Stimulated activated CD8-positive, alpha-beta memory T cell treated with anti-CD3 and anti-CD28 coated beads, Interleukin-15, amount 100 ng/mL, for 1 hour (primary cell): ENCODE measurements at regions not wholly inside any gene's neighbourhood (a gene's known extent, or its start where the extent isn't known, plus 50 kb on each side); places are given as distances from the start of the nearest gene placed in this dataset.
"Not testable (repeated sequence)": the region's sequence is repeated elsewhere in the genome, so short reads cannot be mapped to it uniquely, and the experiment has no call there.

Experiments used
- DNase-seq: peaks from one replicate; pipeline ENCODE4 v3.0.0-alpha.2; 2020; ENCODE audit warnings: low read depth

DNA sequence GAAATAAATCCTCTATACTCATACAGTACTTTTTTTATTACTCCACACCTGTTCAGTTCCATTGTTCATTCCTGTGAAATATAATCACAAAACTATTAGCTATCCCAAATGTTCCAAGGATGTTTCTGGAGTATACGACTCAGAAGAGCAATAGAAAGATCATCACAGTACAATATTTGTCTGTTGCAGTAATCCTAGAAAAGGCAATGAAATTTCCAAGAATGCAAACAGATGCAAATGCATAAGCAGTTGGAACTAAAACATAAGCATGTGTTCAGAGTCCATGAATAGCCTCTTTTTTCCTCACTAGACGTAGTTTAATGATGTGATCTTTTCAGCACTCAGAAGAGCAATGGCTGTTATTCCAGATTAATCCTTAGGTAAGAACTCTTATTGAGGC is 55.2 kb downstream of the RTL3 start:
- DNase-seq = no peak

DNA sequence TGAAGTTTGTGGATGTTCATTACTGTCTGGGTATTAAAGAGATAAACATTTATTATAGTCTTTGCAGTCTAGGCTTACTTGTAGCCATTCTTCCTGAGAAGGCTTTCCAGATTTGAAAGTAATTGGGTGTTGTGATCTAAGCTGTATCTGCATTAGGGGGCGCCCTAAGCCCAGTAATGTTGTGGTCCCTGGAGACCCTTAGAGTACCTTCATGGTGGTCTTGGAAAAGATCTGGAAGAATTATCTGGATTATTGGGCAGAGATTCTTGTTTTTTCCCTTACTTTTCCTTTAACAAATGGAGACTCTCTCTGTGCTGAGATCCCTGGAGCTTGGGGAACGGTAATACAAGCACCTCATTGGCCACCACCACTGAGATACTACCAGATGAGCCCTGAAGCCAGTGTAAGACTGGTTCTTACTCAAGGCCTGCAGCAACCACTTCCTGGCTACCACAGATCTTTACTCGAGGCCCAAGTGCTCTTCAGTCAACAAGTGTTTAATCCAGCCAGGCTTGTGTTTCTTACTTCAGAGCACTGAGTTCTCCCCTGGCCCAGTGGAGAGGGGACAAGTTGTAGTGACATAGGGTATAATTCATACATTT is 63.1 kb downstream of the RTL3 start:
- no peak for DNase-seq

DNA sequence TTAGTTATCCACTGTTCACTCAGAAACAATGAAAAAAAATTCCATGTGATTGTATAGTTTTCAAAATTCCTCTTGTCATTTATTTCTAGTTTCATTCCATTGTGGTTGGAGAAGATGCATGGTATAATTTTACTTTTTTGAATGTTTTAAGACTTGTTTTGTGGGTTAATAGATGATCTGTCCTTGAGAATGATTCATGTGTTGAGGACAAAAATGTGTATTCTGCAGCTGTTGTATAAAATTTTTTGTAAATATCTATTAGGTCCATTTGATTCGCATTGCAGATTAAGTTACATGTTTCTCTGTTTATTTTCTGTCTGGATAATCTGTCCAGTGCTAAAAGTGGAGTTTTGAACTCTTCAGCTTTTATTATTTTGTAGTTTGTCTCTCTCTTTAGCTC is 65.4 kb downstream of the RTL3 start:
- no peak for DNase-seq

DNA sequence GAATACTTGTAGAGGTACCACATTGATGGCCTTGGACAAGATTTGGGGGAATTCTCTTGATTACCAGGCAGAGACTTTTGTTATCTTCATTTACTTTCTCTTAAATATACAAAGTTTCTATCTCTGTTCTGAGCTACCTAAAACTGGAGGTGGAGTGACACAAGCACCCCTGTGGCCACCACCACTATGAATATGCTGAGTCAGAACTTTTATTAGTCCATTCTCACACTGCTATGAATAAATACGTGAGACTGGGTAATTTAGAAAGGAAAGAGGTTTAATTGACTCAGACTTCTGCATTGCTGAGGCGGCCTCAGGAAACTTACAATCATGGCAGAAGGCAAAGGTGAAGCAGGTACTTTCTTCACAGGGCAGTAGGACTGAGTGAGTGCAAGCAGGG is 67.1 kb downstream of the RTL3 start:
- no peak for DNase-seq

DNA sequence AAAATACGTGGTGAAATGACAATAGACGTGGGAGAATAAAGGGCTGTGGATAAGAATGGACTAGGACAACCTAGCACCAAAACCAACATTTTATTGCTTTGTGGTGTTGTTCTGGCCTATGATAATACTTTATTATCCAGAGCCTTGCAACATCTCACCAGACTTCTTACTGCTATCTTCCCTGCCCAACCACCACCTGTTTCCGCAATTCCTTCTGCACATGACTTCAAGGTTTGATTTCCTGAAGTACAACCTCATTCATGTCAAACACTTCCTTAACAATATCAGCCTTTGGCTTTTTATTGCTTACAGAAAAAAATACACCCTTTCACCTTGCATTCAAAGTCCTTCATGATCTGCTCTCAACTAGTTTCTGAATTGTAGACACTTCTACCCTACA is 84.8 kb downstream of the RTL3 start:
- no peak for DNase-seq

DNA sequence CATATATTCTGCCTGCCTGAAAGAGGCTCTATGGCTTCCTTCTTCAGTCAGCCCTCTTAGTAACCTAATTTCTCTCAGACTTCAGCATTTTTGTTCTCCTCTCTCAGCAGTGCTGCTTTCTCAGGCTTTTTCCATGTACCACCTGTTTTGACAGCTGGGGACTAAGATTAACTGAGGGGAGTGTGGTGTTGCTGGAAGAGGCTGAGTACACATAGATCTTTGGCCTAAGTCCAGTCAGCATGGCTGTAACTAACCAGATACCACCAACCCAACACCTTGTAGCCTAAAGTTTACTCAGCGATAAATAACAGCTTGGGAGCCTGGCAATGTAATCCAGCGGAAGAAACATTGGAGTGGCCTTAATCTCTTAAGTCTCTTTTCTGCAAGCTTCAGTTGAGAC is 85.5 kb downstream of the RTL3 start:
- DNase-seq = no peak

DNA sequence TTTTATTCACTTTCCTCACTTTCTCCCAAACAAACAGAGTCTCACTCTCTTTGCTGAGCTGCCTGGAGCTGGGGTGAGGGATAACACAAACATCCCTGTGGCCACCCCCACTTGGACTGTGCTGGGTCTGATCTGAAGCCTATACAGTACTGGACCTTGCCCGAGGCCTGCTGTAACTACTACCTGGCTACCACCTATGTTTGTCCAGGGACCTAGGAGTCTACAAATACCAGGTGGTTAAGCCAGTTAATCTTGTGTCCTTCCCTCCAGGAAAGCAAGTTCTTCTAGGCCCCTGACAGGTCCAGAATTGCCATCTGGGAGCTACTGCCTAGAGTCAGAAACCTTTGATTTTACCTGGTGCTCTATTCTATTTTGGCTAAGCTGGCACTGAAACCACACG is 87.3 kb downstream of the RTL3 start:
- DNase-seq = no peak

DNA sequence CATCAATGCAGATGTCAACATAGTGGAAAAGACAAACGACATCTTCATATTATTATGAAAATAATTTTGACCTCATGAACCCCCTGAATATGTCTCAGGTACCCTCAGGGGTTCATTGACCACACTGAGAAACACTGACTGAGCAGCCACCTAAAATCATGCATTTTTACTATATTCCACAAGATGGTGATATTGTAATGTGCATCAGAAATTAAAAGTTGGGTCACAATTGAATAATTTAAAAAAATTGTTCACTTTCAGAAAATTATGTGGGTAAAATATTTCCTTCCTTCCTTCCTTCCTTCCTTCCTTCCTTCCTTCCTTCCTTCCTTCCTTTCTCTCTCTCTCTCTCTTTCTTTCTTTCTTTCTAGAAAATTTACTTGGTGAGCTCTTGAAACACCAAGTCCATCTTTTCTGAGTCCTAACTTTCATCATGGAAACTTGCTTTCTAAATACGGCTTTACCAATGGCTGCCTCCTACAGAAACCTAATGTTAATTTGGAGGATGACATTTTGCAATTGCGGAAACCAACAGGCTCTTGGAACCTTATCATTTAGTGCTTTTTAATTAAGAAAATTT is 103.6 kb downstream of the RTL3 start:
- DNase-seq = no peak

DNA sequence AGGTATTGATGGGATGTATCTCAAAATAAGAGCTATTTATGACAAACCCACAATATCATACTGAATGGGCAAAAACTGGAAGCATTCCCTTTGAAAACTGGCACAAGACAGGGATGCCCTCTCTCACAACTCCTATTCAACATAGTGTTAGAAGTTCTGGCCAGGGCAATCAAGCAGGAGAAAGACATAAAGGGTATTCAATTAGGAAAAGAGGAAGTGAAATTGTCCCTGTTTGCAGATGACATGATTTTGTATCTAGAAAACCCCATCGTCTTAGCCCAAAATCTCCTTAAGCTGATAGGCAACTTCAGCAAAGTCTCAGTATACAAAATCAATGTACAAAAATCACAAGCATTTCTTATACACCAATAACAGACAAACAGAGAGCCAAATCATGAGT is 106.5 kb downstream of the RTL3 start:
- DNase-seq = not testable (repeated sequence)

DNA sequence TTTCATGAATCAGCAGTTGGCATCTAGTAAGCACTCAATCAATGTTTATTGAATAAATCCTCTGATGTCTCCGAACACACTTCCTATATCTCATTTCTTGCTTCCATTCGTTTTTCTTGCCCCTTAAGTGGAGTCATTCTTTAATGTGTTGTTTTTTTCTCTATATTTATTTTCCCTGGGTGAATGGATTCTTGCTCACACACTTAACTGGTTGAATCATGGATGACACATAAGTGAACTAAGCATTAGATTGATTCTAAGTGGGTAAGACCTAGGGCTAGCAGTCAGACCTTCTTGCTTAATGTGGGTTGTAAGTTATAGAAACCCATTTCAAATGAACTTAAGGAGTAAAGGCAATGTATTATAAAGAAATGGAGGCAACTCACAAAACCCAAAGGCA is 111.1 kb downstream of the RTL3 start:
- DNase-seq = no peak

DNA sequence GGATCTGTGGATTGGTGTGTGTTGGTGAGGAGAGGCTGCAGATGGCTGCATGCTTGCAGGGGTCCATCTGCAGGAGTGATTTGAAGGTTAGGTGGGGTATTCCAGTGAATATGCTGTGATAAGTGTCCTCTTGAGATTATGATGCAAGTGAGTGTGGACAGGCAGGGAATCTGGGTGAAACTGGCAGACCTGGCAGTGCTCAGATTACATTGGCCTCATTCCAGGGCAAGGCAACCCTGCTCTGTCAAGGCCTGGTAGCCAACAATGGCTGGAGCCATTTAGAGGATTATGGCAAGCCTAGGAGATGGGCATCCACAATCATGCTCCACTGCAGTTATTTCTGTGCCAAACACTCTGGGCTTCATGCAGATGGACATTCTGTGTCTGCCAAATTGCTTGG is 113.9 kb downstream of the RTL3 start:
- no peak for DNase-seq

DNA sequence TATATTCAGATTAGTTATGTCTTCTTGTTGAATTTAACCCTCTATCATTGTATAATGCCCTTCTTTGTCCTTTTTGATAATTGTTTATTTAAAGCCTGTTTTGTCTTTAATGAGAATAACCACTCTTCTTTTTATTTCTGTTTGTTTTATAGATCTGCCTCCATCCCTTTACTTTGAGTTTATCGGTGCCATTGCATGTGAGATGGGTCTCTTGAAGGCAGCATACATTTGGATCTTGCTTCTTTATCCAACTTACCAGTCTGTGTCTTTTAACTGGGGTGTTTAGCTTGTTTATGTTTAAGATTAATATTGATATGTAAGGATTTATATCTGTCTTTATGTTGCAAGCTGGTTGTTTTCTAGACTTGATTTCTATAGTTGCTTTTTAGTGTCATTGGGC is 115.8 kb downstream of the RTL3 start:
- DNase-seq = no peak

DNA sequence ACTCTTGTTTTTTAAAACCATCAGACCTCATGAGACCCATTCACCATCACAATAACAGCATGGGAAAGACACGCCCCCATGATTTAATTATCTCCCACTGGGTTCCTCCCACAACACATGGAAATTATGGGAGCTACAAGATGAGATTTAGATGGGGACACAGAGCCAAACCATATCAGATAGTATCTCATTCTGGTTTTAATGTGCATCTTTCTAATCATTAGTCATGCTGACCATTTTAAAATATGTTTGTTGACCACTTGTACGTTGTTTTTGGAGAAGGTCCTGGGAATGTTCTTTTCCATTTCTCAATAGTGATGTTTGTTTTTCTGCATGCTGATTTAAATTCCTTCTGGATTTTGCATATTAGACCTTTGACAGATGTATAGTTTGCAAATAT is 119.0 kb downstream of the RTL3 start:
- DNase-seq = no peak

DNA sequence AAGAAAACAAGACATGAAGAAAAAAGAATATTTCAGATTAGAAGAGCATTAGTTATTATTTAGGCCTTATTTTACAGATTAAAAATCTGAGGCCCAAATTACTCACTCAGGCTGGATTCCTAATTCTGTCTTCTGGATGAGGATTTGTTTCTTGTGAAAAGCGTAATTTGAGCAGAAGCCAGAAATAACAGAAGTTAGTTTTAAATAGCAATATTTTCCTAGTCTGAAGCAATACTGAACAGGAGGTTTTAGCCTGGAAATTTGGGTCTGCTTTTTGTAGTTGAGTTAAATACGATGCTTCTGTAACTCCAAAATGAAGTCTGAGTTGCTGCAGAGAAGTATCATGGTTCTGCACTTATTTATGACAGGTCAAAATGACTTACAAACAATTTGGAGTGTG is 124.9 kb downstream of the RTL3 start:
- DNase-seq = no peak

DNA sequence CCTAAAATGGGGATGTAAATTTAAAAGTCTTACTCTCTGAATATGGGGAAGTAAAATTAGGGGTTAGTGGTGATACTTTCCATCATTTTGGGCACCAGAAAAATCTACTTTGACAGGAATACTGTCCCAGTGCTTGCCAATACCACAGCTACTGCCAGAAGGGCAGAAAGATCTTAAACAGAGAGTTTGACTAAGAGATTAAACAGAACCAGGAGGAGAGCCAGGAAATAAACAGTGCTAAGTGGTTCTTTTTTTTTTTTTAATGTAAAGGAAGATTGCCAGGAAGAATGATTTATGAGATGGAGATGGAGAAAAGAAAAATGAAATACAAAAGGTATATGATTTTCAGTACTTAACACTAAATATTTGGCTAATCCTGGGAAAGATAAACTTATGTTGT is 126.8 kb downstream of the RTL3 start:
- no peak for DNase-seq

DNA sequence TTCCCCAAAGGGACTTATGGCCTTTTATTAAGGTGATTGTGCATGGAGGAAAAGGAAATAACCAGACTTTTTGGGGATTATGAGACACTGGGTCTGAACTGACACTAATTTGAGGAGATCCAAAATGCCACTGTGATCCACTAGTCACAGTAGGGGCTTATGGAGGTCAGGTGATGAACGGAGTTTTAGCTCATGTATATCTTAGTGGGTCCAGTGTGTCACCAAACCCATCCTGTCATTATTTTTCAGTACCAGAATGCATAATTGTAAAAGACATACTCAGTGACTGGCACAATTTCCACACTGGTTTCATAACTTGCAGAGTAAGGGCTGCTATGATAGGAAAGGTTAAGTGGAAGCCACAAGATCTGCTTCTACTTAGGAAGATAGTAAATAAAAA is 131.3 kb downstream of the RTL3 start:
- DNase-seq = no peak

DNA sequence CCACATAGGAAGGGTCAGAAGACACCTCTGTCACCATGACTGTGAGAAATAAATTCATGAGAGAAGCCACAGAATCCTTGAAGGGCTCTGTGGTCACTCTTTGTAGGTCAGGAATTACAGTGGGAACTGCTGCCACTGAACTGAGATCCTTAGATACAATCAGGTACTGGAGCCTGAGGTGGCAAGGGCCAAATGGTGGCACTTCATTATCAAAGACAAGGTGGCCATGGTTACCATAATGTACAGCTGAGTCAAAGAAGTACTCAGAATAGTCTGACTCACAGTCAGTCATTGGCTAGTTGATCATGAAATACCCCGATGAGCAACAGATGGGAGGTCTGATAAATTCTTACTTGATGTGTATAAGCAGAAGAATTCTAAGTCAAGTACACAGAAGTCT is 131.9 kb downstream of the RTL3 start:
- no peak for DNase-seq

DNA sequence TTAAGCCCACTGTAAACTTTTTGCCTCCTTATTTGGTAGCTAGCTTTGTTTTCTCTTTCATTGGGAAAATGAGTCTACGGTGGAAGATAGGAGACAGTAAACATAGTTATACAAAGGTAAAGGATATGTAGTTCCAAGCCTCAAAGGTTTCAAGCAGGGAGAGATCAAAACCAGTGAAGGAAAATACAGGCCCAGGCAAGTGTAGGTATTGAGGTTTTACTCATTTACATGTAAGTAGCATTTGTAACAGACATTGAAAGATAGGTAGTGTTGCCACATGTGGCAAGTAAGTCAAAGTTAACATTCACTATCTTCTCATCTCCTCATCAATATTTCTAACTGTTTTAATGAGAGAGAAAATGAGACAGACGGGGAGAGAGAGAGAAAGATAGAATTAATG is 136.5 kb downstream of the RTL3 start:
- DNase-seq = no peak

DNA sequence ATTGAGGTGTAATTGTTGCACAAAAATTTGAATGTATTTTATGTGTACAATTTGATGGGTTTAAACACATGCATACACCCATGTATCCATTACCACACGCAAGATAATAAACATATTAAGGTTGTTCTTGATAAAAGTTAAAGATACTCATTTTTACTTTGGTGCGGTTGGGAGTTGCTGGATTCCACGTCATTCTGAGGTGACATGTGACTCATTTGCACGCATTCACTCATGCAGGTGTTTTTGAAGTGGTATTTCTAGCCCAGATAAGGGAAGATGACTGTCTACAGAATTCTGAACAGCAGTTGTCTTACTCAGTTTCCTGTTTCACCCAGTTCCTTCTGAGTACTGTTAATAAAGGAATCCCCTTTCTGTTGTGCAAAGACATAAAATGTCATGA is 142.0 kb downstream of the RTL3 start:
- peak; percentile 21 for DNase-seq

DNA sequence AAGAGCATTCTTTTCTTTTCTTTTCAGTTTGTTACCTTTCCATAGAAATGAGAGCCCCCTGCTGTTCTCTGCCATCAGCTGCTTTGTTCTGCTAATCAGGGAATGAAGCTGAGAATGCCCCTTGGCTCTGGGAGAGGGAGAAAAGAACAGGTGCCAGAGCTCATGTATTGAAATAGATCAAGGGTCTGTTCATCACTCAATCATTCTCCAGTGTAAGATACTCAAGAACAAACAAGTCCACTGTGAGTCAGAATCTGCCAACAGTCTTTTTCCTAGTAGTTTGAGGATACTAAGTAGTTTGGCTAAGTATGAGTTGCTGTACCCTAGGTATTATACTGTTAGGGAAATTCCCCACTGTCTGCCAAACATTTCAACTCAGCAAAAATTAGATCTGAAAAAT is 144.3 kb downstream of the RTL3 start:
- DNase-seq = no peak

DNA sequence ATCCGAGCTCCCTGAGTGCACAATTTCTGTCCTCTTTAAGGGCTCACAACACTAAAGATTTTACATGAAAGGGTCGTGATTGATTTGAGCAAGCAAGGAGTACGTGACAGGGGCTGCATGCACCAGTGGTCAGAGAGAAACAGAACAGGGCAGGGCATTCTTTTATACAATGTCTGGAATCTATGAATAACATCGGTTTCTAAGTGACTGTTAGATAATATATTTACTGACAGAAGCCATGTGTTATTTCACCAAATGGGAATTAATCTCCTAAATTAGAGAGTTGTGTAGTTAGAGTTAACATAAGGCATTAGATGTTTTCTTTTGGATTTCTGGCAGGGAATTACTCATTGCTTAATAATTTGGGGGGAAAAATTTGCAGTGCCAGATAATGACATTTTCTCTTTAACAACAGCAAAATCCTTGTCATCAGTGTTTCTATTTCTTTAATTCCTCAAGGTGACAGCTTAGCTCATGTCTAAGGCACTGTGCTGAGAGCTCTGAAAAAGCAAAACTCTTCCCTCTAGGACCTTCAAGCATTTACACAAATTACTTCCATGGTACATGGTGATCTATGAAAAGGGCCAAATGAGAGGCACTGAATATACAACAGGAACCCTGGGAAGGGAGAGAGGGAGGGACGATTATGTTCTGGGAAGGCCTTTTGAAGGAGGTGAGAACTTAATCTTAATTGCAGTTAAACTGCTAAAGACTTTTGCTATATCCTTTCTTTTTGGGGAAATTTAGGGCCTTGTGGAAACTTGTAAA is 145.0 kb downstream of the RTL3 start:
- no peak for DNase-seq

DNA sequence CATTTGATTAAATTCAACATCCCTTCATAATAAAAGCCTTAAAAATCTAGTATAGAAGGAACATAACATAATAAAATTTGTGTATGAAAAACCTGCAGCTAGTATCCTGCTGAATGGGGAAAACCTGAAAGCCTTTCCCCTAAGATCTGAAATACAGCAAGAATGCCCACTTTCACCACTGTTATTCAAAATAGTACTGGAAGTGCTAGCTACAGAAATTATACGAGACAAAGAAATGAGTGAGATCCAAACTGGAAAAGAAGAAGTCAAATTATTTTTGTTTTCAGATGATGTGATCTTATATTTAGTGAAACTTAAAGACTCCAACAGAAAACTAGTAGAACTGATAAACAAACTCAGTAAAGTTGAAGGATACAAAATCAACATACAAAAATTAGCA is 152.9 kb downstream of the RTL3 start:
- no peak for DNase-seq

DNA sequence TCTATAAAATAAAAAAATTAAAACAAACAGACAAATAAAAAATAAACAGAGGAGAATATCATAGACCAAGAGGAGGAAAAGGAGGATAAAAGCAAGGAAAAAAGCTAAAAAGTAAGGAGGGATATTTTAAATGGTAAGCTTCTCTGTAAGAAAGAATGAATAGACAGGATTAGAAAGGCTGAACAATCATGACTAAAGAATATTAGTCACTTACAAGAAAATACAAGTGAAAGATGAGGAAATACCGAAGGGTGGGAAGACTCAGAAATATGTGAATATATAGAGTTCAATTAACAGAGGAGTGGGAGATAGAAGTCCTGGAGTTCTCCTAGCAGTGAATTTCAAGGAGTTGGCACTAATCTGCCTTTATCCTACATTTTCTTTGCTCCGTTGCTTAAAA is 162.6 kb downstream of the RTL3 start:
- no peak for DNase-seq

DNA sequence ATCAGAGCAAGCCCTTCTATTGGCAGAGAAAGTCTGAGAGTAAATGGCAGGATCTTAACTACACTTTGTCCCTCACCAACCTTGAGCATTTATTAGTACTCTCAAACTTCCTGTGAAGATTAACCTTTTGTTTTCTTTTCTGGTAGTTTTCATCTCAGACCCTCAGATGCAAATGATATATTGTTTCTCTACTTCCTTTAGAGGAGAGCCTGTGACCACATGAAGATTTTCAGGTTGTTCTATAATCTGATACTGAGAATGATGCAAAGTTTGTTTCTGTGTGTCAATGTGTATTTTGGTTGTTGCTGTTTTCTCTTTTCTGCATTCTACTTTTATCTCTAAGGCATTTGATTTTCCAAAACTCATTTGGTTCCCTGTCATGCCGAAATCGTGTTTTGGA is 165.8 kb upstream of the CYSLTR1 start:
- no peak for DNase-seq
